Cerebellar cortex (tissue), 1 donor: ENCODE measurements at regions not wholly inside any gene's neighbourhood (a gene's known extent, or its start where the extent isn't known, plus 50 kb on each side); places are given as distances from the start of the nearest gene placed in this dataset.

ENCODE experiments used
- DNase-seq: peaks from one replicate; pipeline ENCODE4 v3.0.0-alpha.2; 2015; ENCODE audit warnings: low spot score

DNA sequence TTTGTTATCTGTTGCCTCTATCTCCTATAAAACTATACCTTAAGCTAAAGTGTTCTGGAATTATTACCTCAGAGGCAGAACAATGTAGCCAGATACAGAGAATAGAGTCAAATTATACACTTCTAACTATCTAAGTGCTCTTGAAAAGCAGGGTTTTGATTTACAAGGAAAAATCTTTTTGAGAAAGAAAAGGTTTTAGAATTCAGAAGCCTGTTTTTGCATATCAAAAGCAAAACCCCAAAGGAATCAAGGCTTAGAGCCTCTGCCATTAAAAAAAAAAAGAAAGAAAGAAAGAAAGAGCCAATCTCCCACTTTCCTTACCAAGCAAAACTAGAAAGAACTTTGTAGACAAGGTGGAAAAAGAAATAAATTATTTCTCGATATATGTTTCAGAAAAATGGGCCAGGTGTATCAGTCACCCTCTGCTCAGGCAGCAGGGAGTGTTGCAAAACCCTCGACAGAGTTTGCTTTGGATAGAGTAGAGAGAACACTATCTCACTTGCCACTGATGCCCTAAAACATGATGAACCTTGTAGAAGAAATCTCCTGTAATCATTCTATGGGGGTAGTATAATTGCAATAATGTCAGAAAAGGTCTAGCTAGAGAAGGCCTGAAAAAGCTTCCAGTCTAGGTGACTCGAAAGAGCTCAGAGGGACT lies 318.3 kb downstream of the PCDH10 start:
- DNase-seq, result no peak

GRCh38 chr4:133465022-133465421 lies 315.9 kb downstream of the PCDH10 start:
- DNase-seq, result no peak

DNA sequence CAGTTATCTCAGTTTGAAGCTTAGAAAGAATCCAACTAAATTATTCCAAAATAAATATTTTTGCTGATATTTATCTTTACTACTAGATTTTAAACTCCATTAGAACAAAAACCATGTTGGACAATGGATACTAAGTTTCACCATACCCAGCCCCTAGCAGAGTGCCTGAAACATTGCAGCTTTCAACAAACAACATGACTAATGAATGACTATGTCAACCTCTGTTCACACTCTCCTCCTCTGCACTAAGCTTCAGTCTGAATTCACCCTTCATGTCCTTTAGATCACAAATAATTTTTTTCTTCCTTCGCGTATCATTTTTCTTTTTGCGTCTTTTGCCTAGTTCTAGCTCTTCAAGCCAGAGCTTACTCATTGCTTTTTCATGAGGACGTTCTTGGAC lies 315.2 kb downstream of the PCDH10 start:
- DNase-seq, result no peak

GRCh38 chr4:133452678-133453077 lies 303.6 kb downstream of the PCDH10 start:
- no peak for DNase-seq

DNA sequence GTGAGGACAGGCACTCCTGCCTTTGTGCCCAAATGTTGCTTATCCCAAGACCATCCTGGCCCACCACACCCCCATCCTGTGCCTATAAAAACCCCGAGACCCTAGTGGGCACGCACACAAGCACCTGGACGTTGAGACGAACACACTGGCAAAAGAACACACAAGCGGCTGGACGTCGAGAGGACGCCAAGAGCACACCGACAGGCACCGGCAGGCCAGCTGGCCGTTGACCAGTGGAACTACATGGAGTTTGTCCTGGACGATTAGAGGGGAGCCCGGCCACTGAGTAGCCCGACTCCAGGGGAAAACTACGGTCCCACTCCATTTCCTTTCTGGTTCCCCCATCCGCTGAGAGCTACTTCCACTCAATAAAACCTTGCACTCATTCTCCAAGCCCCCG lies 301.7 kb downstream of the PCDH10 start:
- no peak for DNase-seq

GRCh38 chr4:133440404-133440803 lies 291.3 kb downstream of the PCDH10 start:
- DNase-seq, result no peak

DNA sequence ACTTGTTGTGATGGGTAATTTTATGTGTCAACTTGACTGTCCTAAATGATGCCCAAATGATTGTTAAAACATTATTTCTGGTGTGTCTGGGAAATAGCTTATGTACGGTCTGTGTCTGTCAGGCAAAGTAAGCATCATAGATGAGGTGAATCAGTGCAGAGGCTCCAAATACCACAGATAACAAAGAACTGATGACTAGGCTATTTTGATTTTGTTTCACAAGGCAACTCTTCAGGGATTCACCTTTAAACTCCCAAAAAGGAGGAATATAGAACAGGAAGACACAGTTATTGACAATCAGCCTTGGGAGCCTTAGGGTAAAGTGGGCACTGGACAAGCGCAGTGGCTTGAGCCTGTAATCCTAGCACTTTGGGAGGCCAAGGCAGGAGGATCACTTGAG lies 290.7 kb downstream of the PCDH10 start:
- DNase-seq, result no peak

GRCh38 chr4:133424605-133425004 lies 275.5 kb downstream of the PCDH10 start:
- no peak for DNase-seq

DNA sequence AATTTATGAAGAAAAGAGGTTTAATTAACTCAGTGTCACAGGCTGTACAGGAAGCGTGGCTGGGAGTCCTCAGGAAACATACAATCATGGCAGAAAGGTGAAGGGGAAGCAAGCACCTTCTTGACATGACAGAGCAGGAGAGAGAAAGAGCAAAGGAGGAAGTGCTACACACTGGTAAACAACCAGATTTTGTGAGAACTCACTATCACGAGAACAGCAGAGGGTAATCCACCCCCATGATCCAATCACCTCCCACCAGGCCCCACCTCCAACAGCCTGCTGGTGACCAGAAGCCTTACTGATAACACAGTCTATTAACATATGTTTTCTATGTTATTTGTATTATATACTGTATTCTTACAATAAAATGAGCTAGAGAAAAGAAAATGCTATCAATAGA lies 254.8 kb downstream of the PCDH10 start:
- no peak for DNase-seq

DNA sequence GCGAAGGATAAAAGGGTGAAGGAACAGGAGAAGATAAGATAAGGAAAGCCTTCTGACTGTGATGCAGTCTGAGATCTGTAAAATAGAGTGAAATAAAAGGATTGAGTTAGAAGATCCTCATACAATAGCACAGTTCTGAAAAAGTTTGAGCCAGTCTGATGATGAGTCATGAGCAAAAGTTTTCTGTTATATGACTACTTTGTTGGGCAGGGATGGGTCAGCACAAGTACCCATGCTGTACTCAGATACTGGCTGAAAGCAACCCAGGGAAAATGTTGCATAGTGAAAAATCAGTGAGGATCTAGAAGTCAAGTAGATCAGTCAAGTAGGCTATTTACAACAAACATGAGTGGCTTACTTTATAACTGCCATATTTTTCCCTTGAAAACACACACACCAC lies 253.5 kb downstream of the PCDH10 start:
- no peak for DNase-seq

- no peak for DNase-seq
Observed at GRCh38 chr4:133394971-133395627, 246.0 kb downstream of the PCDH10 start.

DNA sequence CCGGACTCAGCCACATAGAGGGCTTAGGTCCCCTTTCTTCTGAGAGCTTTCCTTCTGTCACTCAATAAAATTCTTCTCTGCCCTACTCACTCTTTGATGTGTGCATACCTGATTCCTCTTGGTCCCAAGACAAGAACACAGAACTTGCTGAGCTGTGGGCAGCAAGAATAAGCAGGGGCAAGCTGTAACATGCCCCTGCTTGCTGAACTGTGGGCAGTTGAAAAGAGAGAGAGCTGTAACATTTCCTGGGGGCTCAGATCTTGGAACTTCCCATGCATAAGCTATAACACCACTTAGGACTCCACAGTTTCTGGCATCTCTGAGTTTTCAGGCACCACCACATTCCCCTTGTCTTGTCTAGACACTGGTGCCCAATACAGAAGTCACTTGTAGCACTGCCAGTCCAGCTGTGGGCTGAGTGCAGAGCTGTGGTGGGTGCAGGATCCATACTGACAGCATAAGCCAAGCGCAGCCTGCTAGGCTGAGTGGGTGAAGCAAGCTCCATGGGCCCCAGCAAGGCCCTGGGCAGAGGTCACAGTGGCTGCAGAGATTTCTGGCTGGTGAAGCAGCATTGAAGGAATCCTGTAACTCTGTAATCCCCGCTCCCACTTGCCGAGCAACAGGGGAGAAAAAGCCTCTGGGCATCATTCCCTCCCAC lies 241.2 kb downstream of the PCDH10 start:
- DNase-seq, result no peak

GRCh38 chr4:133389029-133389428 lies 239.9 kb downstream of the PCDH10 start:
- no peak for DNase-seq

DNA sequence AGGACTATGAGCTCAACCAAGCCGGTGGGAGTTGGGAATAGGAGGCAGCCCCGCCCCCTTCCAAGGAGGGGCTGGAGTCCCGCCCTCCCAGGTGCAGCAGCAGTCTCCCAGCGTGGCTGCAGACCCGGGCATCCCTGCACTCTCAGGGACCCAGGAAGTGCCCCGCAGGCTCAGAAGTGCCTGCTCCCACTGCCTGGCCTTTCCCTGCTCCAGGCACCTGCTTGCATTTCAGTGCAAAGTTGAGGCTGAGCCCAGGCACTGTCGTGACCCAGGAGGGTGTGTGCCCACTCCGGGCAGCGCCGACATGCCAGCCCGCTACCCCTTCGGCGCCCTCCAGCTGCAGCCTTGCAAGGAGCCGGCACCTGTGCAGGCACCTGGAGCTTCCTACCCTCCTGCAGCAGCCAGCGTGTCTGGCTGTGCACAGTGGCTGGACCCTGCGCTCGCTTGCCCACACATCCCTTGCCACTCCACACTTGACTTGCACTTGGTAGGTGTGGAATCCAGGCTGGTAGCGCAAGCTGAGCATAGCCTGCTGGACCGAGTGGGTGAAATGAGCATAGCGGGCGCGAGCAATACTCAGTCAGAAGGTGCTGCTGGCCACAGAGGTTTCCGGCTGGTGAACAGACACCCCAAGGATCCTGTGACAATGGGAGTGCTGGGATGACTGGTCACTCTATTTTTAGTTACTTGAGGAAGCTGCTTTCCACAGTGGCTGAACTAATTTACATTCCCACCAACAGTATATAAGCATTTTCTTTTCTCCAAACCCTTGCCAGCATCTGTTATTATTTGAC lies 236.3 kb downstream of the PCDH10 start:
- no peak for DNase-seq

DNA sequence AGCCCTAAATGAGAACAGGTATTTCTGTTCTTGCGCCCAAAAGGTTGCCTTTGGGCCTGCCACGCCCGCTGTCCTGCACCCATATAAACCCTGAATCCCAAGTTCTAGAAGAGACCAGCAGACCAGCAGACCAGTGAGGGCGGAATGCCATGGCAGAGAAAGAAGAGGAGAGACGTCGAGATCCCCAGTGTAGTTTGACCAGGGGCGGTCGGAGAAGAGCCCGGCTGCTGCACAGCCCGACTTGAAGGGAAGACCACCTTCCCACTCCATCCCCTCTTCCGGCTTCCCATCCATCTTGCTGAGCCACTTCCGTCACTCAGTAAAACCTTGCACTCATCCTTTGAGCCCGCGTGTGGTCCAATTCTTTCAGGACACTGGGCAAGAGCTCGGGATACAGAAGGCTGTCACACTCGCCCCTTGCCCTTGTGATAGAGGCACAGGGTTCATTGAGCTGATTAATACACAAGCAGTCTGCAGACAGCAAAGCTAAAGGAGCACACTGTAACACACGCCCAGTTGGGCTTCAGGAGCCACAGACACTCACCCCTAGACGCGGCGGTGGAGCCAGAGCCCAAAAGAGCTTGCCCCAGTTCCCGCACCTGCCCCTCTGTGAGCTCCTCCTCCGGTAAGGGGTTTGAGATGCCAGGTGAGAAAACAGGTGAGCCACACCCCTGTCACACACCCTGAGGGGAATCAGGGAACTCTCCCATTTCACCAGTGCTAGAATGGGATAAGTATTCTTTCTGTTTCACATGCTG lies 230.8 kb downstream of the PCDH10 start:
- DNase-seq, result no peak

DNA sequence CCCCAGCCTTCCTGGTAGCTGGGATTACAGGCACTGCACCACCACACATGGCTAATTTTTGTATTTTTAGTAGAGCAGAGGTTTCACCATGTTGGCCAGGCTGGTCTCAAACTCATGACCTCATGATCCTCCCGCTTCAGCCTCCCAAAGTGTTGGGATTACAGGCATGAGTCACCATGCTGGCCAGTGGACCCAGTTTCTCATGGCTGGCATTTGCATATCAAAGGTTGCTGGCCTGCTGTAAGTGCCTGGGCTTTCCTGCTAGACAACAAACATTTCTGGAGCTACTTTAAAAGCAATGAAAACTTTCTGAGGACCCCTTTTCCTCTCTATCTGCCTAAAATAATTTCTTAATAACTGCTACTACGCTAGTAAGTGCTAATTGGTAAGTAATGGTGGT lies 228.2 kb downstream of the PCDH10 start:
- DNase-seq, result no peak

GRCh38 chr4:133372699-133373098 lies 223.6 kb downstream of the PCDH10 start:
- DNase-seq, result no peak

DNA sequence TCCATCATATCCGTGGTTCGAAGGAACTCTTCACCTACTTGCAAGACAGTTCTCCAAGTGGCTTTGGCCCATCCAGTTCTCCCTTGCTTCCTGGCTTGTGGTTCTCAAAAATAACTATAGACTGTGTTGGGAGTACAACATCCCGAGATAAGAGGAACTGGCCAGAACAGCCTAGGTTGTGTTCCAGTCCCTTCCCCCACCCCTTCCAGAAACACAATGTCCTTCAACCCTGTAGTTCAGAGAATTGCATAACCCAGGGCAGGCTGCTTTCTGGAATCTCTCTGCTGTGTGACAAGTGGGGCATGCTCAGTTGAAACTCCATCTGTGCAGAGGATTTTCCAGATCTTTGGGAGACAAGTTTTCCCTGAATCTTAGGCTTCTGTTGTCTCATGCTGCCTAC lies 206.5 kb downstream of the PCDH10 start:
- DNase-seq, result no peak

- DNase-seq, result no peak
Observed at GRCh38 chr4:133347409-133347808, 198.3 kb downstream of the PCDH10 start.

DNA sequence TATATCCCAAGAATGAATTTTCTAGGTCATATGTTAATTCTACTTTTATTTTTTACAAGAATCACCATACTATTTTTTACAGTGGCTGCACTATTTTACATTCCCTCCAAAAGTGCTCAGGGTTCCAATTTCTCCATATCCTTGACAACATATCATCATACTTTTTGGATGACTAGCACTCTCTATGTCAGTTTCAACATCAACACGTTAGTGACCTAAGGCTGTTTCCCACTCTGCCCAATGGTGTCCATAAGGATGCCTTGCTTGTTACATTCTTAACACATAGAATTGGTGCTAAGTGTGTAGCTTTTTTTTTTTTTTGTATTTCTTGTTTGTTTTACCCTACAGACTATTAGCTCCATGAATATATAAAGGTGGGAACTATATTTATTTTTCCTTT lies 175.4 kb downstream of the PCDH10 start:
- no peak for DNase-seq

DNA sequence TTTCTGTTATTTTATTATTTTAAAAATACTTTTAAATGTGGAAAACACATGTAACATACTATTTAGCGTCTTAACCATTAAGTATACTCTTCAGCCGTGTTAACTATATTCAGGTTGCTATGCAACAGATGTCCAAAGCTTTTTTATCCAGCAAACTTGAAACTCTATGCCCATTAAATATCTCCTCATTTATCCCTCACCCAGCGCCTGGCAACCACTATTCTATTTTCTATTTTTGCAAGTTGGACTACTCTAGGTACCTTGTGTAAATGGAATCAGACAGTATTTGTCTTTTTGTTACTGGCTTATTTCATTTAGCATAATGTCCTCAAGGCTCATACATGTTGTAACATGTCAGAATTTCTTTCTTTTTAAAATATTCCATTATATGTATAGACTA lies 174.6 kb downstream of the PCDH10 start:
- DNase-seq, result no peak

DNA sequence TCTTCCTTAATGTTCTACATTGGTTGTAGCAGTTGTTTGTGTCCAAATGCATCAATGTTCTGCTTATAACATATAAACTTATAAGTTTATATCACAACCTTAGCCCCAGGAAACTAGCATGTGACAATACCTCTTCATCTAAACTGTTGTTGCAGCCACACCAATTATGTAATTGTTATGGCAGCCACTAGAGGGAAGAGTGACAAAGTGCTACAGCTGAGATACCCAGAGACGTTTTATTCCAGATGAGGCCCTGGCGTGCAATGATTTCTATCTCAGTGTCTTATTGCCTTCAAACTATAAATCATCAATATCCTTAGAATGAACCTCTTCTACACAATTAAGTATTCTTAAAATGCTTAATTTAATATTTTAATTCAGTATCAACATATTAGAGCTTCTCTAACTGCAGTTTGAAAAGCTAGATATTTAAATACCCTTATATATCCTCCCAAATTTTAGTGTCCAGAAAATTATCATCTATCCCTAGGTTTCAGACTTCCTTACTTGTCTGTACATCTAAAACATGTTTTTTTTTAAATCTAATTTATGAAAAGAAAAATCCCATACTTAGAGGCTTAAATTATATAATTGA lies 171.6 kb downstream of the PCDH10 start:
- peak; percentile 20 for DNase-seq
